Keratinocyte (primary cell): ENCODE measurements at regions not wholly inside any gene's neighbourhood (a gene's known extent, or its start where the extent isn't known, plus 50 kb on each side); places are given as distances from the start of the nearest gene placed in this dataset.

Experiments used
- DNase-seq: peaks from one replicate; pipeline ENCODE4 v3.0.0-alpha.2; 2011; ENCODE audit warnings: low read depth, missing footprints, low spot score
- FAIRE-seq: peaks from 2 replicates; lab custom pipeline; 2011; peaks lifted over from hg19 to GRCh38; lab: Jason Lieb, UNC
- H2AFZ ChIP-seq: 2 replicates; pipeline ENCODE4 v1.6.0; 2012; ENCODE audit warnings: low read length, control low read depth, inconsistent platforms; ENCODE audit not compliant: control insufficient read depth
- H3K27ac ChIP-seq: 2 replicates; pipeline ENCODE4 v1.5.1; 2011; ENCODE audit warnings: low read length; ENCODE audit not compliant: control insufficient read depth, insufficient read depth
- H3K27me3 ChIP-seq: 3 replicates; pipeline ENCODE4 v1.6.0; 2011; ENCODE audit warnings: low read length; ENCODE audit not compliant: control insufficient read depth, insufficient read depth; ENCODE audit errors: extremely low read depth
- H3K36me3 ChIP-seq, 2 experiments: 2 replicates in 1 of 2; 3 replicates in 1 of 2; pipeline ENCODE4 v1.5.1; 2011; ENCODE audit warnings: low read length in 2 of 2, mild to moderate bottlenecking in 1 of 2; ENCODE audit not compliant: control insufficient read depth in 2 of 2, insufficient read depth in 2 of 2; ENCODE audit errors: extremely low read depth in 1 of 2
- H3K4me1 ChIP-seq: 3 replicates; pipeline ENCODE4 v1.5.1; 2011; ENCODE audit warnings: low read length; ENCODE audit not compliant: control insufficient read depth, insufficient read depth; ENCODE audit errors: extremely low read depth
- H3K4me2 ChIP-seq: 3 replicates; pipeline ENCODE4 v1.6.0; 2011; ENCODE audit warnings: low read depth, low read length; ENCODE audit not compliant: control insufficient read depth, insufficient read depth; ENCODE audit errors: extremely low read depth
- H3K4me3 ChIP-seq, 3 experiments: fragments of 200-600 bp in 1 of 3; sonication (generic) in 1 of 3; 2 replicates in 2 of 3; 3 replicates in 1 of 3; pipeline ENCODE4 v1.5.1; 2011 to 2016; ENCODE audit warnings: low read length in 3 of 3, mild to moderate bottlenecking in 3 of 3, control low read depth in 2 of 3, inconsistent platforms in 1 of 3, low read depth in 1 of 3, mixed read lengths in 1 of 3, mixed run types in 1 of 3, moderate library complexity in 1 of 3; ENCODE audit not compliant: control insufficient read depth in 2 of 3, insufficient read depth in 2 of 3; ENCODE audit errors: extremely low read depth in 1 of 3
- H3K79me2 ChIP-seq: 2 replicates; pipeline ENCODE4 v1.6.0; 2012; ENCODE audit warnings: low read length; ENCODE audit not compliant: control insufficient read depth, insufficient read depth
- H3K9ac ChIP-seq: 3 replicates; pipeline ENCODE4 v1.6.0; 2011; ENCODE audit warnings: low read length; ENCODE audit not compliant: control insufficient read depth, insufficient read depth; ENCODE audit errors: extremely low read depth
- H3K9me1 ChIP-seq: 3 replicates; pipeline ENCODE4 v1.6.0; 2011; ENCODE audit warnings: low read length; ENCODE audit not compliant: control insufficient read depth, insufficient read depth; ENCODE audit errors: extremely low read depth
- H3K9me3 ChIP-seq: 2 replicates; pipeline ENCODE4 v1.5.1; 2012; ENCODE audit warnings: low read depth, low read length; ENCODE audit not compliant: control insufficient read depth
- H4K20me1 ChIP-seq: 3 replicates; pipeline ENCODE4 v1.6.0; 2011; ENCODE audit warnings: low read length; ENCODE audit not compliant: control insufficient read depth, insufficient read depth; ENCODE audit errors: extremely low read depth
- EZH2 ChIP-seq: IDR thresholded peaks from one replicate; pipeline ENCODE4 v1.6.1; 2012; ENCODE audit warnings: inconsistent platforms, mild to moderate bottlenecking, low read length, moderate library complexity
- dilution Hi-C: fragments of 300-500 bp; cut with MboI; formaldehyde crosslinking; loops from one replicate; pipeline ENCODE4 v1.7.0; 2020; ENCODE audit warnings: low sequenced_read_pairs; ENCODE audit not compliant: extremely low pct_ligation_motif_present
- TF ChIP-seq, protein P1 (sequence below), 3 experiments: IDR thresholded peaks in 1 of 3; conservative IDR thresholded peaks in 1 of 3; optimal IDR thresholded peaks in 1 of 3; 2 replicates in 2 of 3; 3 replicates in 1 of 3; pipeline versions ENCODE3 to v1.5.1; 2011; ENCODE audit warnings: low read length in 3 of 3, mild to moderate bottlenecking in 3 of 3, moderate library complexity in 2 of 3, control low read depth in 1 of 3, inconsistent platforms in 1 of 3; ENCODE audit not compliant: insufficient read depth in 2 of 3; ENCODE audit errors: extremely low read depth in 1 of 3

DNA sequence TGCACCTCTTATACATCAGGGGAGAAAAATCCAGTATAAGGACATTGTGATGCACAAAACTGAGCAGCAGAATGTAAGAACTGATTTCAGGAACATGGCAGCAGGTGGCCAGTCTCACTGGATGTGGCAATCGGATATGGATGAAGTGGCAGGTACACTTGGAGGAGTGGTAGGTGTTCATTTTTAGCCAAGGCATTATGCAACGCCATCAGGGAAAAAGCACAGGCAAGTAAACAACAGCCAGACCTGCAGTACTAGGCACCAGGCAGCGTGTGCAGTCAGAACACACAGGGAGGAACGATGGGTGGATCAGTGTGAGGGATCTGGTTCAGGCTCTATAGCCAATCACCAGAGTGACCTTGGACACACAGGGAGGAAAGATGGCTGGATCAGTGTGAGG lies 77.4 kb upstream of the GCFC2 start:
- Histone ChIP-seq H4K20me1 (no peaks in the 10 kb centered on the region), H3K9ac (no peak overlapping the region), H3K4me3 (no peak overlapping the region), H3K9me3 (no peaks in the 10 kb centered on the region), H3K27me3 (no peaks in the 10 kb centered on the region), H2AFZ (no peak overlapping the region), H3K4me2 (no peak overlapping the region), H3K27ac (no peak overlapping the region), H3K9me1 (no peaks in the 10 kb centered on the region), H3K79me2 (no peaks in the 10 kb centered on the region), H3K36me3 (no peaks in the 10 kb centered on the region), H3K4me1 (no peaks in the 10 kb centered on the region)
- dilution Hi-C loops, result no loop called here
- DNase-seq (no peak), FAIRE-seq (no peak)
- TF ChIP-seq EZH2, result no peak
- TF ChIP-seq, protein P1, sequence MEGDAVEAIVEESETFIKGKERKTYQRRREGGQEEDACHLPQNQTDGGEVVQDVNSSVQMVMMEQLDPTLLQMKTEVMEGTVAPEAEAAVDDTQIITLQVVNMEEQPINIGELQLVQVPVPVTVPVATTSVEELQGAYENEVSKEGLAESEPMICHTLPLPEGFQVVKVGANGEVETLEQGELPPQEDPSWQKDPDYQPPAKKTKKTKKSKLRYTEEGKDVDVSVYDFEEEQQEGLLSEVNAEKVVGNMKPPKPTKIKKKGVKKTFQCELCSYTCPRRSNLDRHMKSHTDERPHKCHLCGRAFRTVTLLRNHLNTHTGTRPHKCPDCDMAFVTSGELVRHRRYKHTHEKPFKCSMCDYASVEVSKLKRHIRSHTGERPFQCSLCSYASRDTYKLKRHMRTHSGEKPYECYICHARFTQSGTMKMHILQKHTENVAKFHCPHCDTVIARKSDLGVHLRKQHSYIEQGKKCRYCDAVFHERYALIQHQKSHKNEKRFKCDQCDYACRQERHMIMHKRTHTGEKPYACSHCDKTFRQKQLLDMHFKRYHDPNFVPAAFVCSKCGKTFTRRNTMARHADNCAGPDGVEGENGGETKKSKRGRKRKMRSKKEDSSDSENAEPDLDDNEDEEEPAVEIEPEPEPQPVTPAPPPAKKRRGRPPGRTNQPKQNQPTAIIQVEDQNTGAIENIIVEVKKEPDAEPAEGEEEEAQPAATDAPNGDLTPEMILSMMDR (optimal IDR thresholded peaks at IDR 0.05 in 1 of 3, IDR thresholded peaks at IDR 0.05 in 1 of 3, conservative IDR thresholded peaks at IDR 0.05 in 1 of 3; ENCODE audit: extremely low read depth in 1 of 3, insufficient read depth in 2 of 3, low read length in 3 of 3), result no peak

DNA sequence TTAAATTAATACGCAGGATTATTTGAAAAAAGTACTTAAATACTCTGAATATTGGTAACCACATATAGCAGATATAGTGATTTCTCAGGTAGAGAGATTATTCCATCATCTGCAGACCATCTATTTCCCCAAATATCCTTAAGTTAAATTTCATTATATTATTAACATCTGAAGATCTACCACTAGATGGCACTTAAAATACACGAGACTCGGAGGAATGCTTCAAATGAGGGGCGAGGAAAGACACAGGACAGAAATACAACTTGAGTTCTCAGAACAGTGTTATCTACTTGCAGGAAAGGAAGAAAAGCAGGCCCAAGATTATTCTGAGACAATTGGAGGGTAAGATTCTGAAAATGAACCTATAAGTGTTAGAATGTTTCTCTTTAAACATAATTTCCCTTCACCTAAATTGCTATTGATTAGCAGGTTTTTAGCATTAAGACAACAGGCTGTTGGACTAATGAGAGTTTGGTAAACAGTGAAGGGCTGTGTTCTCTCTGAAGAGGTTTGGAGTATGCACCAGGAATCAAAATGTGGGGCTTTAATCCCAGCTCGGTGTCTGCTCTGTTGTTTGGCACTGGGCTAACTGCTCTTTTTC lies 76.9 kb upstream of the GCFC2 start:
- Histone ChIP-seq H3K27ac (no peak overlapping the region), H3K9me1 (no peaks in the 10 kb centered on the region), H3K4me1 (no peaks in the 10 kb centered on the region), H4K20me1 (no peaks in the 10 kb centered on the region), H3K9ac (no peak overlapping the region), H3K36me3 (no peaks in the 10 kb centered on the region), H3K4me3 (no peak overlapping the region), H3K79me2 (no peaks in the 10 kb centered on the region), H3K4me2 (no peak overlapping the region), H3K27me3 (no peaks in the 10 kb centered on the region), H2AFZ (no peak overlapping the region), H3K9me3 (no peaks in the 10 kb centered on the region)
- DNase-seq (no peak), FAIRE-seq (no peak)
- dilution Hi-C loops, result no loop called here
- TF ChIP-seq EZH2, result no peak
- TF ChIP-seq, protein P1 (optimal IDR thresholded peaks at IDR 0.05 in 1 of 3, IDR thresholded peaks at IDR 0.05 in 1 of 3, conservative IDR thresholded peaks at IDR 0.05 in 1 of 3; ENCODE audit: extremely low read depth in 1 of 3, insufficient read depth in 2 of 3, low read length in 3 of 3), result peak in 1 of 3 experiments; percentile 30
